Mucosa of descending colon (tissue), 3 donors: ENCODE measurements at regions not wholly inside any gene's neighbourhood (a gene's known extent, or its start where the extent isn't known, plus 50 kb on each side); places are given as distances from the start of the nearest gene placed in this dataset.
"Not testable (repeated sequence)": the region's sequence is repeated elsewhere in the genome, so short reads cannot be mapped to it uniquely, and the experiment has no call there.

Source experiments
- ATAC-seq: fragments of 200-7000 bp; cut with Tn5 transposase; one replicate; pipeline ENCODE4 v1.9.1; 2020; ENCODE audit warnings: mild to moderate bottlenecking, moderate library complexity
- DNase-seq, 3 donors: peaks; one replicate each; pipeline ENCODE4 v3.0.0-alpha.2; 2020
- H3K36me3 ChIP-seq: fragments of 200-600 bp; one replicate; pipeline ENCODE4 v1.8.0; 2021; ENCODE audit warnings: low read depth, mild to moderate bottlenecking
- H3K4me1 ChIP-seq: fragments of 200-600 bp; one replicate; pipeline ENCODE4 v1.8.0; 2021; ENCODE audit warnings: low read depth, mild to moderate bottlenecking
- H3K4me3 ChIP-seq: fragments of 200-600 bp; one replicate; pipeline ENCODE4 v1.8.0; 2021; ENCODE audit warnings: mild to moderate bottlenecking
- H3K9me3 ChIP-seq: fragments of 200-600 bp; one replicate; pipeline ENCODE4 v1.8.0; 2021; ENCODE audit warnings: mild to moderate bottlenecking
- intact Hi-C, 2 donors: fragments of 100-400 bp; cut with DNase I in 1 of 2; cut with micrococcal nuclease in 1 of 2; formaldehyde crosslinking; loops; one replicate each; pipeline versions ENCODE4 v1.11.0 to v1.11.1; 2022; cut with DNase I, micrococcal nuclease
- TF ChIP-seq, protein P1 (sequence below): fragments of 200-600 bp; IDR thresholded peaks from one replicate; pipeline ENCODE4 v1.8.0; 2022; ENCODE audit warnings: antibody characterized with exemption, mild to moderate bottlenecking
- donor health status: DM: no; HTN: no; CAD: no; lungs with moderate emphysema.
- donor health status: DM: no; HTN: no; CAD: no.
- donor health status: DM: no; HTN: yes; CAD: no.

DNA sequence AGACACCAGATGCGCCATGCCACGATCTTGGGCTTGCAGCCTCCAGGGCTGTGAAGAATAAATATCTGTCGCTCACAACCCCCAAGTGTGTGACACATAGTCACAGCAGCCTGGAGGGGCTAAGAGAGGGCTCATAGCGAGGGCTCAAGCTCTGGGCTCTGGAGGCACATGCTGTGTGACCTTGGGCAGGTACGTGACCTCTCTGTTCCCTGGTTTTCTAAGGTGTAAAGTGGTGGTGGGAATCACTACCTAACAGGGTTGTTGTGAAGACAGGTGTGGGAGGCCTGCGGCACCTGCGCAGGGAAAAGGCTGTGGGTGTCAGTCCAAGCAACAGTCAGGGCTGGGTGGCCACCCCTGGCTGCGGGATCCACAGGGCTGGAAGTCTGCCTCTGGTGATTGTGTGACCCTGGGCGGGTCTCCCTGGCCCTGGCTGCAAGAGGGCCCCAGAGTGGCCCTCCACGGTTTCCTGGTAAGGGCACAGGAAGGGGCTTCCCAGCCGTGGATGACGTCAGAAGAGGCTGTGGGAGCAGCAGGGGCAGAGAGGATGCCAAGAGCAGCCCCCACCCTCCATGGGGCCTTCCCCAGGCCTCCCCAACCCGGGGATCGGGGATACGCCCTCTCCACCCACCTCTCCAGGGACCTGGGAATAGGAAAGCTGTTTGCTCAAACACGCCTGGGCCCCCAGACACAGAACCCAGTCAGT lies 218.8 kb upstream of the SGCG start:
- intact Hi-C loops, result no loop called here
- Histone ChIP-seq H3K4me3 (no peak overlapping the region), H3K9me3 (no peaks in the 10 kb centered on the region), H3K4me1 (no peaks in the 10 kb centered on the region), H3K36me3 (no peaks in the 10 kb centered on the region)
- DNase-seq (no peak), ATAC-seq (no peak)
- TF ChIP-seq, protein P1, sequence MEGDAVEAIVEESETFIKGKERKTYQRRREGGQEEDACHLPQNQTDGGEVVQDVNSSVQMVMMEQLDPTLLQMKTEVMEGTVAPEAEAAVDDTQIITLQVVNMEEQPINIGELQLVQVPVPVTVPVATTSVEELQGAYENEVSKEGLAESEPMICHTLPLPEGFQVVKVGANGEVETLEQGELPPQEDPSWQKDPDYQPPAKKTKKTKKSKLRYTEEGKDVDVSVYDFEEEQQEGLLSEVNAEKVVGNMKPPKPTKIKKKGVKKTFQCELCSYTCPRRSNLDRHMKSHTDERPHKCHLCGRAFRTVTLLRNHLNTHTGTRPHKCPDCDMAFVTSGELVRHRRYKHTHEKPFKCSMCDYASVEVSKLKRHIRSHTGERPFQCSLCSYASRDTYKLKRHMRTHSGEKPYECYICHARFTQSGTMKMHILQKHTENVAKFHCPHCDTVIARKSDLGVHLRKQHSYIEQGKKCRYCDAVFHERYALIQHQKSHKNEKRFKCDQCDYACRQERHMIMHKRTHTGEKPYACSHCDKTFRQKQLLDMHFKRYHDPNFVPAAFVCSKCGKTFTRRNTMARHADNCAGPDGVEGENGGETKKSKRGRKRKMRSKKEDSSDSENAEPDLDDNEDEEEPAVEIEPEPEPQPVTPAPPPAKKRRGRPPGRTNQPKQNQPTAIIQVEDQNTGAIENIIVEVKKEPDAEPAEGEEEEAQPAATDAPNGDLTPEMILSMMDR, result no peak

DNA sequence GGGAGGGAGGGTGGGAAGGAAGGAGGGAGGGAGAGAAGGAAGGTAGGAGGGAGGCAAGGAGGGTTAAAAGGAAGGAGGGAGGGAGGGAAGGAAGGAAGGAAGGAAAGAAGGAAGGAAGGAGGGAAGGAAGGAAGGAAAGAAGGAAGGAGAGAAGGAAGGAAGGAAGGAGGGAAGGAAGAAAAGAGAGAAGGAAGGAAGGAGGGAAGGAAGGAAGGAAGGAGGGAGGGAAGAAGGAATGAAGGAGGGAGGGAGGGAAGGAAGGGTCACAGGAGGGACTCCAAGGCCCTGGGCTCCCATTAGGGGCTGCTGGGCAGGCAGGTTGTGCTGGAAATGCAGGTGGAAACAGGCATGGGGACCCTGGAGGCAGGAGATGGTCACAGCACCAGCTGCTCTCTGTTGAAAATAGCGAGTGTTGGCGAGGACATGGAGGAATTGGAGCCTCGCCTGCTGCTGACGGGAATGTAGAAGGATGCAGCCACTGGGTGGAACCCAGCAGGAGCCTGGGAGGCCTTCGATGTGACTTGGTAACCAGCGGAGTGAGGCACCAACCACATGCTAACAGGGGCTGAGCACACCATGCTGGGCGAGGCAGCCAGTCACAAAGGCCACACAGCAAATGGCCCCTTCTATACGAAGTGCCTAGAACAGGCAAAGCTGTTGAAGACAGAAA lies 217.3 kb upstream of the SGCG start:
- H3K9me3 ChIP-seq, ATAC-seq, intact Hi-C loops, H3K4me3 ChIP-seq, H3K4me1 ChIP-seq, DNase-seq, H3K36me3 ChIP-seq: not testable (repeated sequence)

DNA sequence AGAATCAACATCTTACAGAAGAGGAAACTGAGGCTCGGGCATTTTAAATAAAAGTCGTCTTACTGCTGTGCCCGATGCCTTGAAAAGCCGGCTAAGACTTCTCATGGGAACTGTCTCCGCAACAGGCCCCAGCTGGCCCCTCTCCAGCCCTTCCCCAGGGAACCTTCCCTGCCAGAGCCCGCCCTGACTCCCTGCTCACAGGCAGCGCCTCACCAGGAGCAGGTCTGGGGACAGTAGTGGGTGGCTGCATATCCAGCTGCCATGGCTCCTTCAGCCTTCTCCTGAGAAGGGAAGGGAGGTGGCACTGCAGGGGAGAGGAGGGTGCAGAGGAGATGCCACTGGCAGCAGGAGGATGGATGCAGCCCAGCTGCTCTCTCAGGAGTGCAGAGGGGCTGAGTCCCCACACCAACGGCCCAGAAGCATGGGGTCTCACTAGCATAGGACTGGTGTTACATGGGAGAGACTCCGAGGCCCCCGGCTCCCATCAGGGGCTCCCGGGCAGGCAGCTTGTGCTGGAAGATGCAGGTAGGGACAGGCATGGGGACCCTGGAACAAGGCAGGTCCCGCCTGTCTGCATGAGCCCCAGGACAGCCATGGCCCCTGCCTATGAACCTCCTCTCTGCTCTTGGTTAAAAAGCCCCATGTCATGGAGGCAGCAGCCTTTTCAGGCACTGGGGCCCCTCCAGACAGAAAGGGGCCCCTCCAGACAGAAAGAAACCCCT lies 216.4 kb upstream of the SGCG start:
- no peak for ATAC-seq
- intact Hi-C loops, result no loop called here
- TF ChIP-seq, protein P1, result no peak
- H3K4me3 ChIP-seq, result no peak overlapping the region
- H3K9me3 ChIP-seq, result no peaks in the 10 kb centered on the region
- H3K4me1 ChIP-seq, result no peaks in the 10 kb centered on the region
- no peaks in the 10 kb centered on the region for H3K36me3 ChIP-seq
- no peak for DNase-seq

DNA sequence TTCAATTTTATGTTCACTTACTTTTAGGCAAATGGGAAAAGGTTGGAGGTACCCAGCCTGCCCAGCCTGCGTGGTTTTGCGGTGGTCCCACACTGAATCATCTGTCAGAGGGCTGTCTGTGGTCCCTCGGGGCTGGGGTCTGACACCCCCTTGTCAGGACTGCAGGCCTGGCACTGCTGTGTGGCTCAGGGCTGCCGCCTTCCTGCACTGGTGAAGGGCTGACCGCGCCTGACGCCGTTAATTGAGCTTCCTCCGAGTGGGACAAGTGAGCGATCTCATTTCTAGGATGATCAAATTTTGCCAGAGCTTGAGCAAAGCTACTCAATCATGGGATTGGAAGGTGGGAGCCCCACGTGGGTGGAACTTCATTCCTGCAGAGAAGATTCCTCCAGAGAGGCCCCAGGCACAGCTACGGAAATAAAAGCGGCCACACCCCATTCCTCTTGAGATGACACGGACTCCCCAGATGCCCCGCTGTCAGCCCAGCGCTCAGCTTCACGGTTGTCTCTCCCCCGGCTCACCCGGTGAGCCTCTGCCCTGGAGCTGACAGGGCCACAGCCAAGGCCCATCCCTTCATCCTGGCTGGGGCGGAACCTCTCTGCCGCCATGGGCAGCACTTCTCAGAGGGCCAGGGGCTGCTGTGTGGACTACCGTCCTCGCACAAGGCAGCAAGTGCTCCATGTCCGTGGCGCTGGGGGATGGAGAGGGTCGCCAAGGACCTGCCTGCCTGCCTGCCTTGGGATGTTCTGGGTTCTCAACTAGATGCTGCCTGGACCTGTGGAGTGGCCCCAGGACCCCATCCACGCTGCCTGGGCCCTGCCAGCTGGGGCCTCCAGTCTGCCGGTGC lies 215.5 kb upstream of the SGCG start:
- ATAC-seq, H3K4me3 ChIP-seq, DNase-seq, H3K9me3 ChIP-seq, intact Hi-C loops, H3K4me1 ChIP-seq, H3K36me3 ChIP-seq: not testable (repeated sequence)

DNA sequence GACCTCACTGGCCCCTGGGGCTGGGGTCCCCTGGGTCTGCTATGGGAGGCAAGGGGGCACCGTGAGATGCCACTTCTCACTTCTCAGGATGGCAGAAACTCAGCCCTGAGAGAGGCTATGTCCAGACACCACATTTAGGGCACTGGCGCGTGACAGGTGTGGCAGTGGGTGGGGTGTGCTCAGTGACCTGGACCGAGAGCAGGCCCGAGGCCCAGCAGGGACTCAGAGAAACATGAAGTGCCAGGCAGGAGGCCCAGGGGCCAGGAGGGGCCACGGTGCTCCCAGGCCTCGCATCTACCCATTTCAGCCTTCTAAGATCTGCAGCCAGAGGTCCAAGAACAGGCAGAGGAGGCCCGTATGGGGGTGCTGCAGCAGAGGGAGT lies 214.9 kb upstream of the SGCG start:
- peak; percentile 15 for ATAC-seq
- intact Hi-C loops, H3K36me3 ChIP-seq, H3K4me1 ChIP-seq, H3K9me3 ChIP-seq, DNase-seq, H3K4me3 ChIP-seq: not testable (repeated sequence)

DNA sequence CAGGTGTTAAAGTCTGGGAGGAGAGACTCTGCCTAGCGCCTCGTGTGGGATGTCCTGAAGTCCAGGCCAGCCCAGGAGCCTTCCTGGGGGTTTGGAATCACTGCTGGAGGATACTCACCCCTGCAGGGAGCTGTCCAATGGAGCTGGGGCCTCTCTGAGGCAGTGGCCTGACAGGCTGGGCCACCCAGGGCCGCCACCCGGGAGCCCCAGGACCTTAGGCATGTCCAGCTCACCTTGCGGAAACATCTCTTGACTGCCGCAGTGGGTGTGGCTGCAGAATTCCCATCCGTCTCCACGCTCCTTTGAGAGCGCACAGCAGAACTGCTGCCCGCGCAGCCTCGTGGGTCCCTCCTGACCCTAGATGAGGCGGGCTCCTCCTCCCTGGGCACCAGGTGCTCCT lies 214.0 kb upstream of the SGCG start:
- H3K4me3 ChIP-seq, H3K4me1 ChIP-seq, H3K9me3 ChIP-seq, ATAC-seq, intact Hi-C loops, H3K36me3 ChIP-seq, DNase-seq: not testable (repeated sequence)

DNA sequence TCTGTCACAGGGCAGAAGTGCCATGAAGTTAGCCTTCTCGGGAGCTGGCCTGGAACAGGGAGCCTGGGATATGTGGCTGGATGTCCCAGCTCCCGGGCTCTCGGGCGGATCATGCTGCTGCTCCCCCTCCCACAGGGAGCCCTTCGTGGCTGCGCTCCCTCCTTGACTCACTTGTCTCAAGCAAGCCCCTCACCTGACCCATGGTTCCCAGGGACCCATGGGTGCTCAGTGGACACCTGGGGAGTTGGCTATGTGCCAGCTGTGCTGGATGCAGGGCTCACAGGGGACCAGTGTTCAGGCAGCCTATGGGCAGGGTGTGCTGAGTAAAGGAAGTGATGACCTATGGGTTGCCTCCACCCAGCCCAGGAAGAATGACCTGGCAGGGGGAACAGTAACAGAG lies 213.1 kb upstream of the SGCG start:
- DNase-seq, result no peak
- Histone ChIP-seq H3K36me3 (no peaks in the 10 kb centered on the region), H3K9me3 (no peaks in the 10 kb centered on the region), H3K4me1 (no peaks in the 10 kb centered on the region), H3K4me3 (no peak overlapping the region)
- intact Hi-C loops, result no loop called here
- ATAC-seq, result no peak
- TF ChIP-seq, protein P1, result no peak
